Erythroblast (primary cell): ENCODE measurements at regions not wholly inside any gene's neighbourhood (a gene's known extent, or its start where the extent isn't known, plus 50 kb on each side); places are given as distances from the start of the nearest gene placed in this dataset.
"Not testable (repeated sequence)": the region's sequence is repeated elsewhere in the genome, so short reads cannot be mapped to it uniquely, and the experiment has no call there.

Source experiments
- DNase-seq, 2 experiments: peaks; one replicate each; lab custom pipeline; 2025; lab: John Stamatoyannopoulos, UW
- GATA1 ChIP-seq: IDR thresholded peaks from 2 replicates; pipeline ENCODE4 v1.6.1; 2011; ENCODE audit warnings: low read depth, mild to moderate bottlenecking, control low read depth, low read length, moderate library complexity
- POLR2A ChIP-seq: IDR thresholded peaks from 2 replicates; pipeline ENCODE4 v1.6.1; 2011; ENCODE audit warnings: mild to moderate bottlenecking, low read length

DNA sequence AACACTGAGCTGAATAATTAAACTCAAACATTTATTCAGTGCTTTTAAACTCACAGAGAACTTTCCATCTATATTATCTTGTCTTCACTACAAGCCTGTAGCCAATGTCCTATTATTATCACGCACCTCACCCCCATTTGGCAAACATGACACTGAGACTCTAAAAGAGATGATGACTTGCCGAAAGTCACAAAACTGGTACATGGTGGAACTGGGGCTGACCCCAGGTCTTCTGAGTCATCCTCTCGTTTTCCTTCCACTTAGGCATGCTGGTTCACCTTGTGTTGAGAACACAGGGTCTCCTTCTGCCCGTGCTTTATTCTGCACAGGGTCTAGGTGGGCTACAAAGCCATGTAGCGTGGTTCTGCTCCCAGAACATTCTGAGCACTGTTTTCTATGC, 230.0 kb upstream of the MGAT5 start:
- no peak for DNase-seq
- TF ChIP-seq POLR2A = no peak
- no peak for TF ChIP-seq GATA1

DNA sequence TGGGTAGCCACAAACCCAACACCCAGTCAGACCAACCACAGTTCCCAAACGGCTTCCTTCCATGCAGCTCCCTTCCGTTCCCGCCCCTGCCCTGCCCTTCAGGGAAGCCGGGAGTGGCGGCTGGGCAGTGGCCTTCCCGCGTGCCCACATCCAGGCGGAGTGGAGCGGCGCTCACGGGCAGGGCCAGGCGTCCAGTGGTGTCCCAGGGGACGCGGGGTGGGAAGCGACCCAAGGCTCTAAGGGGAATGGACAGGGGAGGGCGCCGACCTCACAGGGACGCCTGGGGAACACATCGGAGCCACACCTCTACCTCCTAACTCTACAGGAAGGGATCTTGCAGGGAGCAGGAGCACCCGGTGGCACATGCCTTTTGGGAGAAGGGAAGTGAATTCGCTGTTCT, 225.9 kb upstream of the MGAT5 start:
- DNase-seq = no peak
- TF ChIP-seq POLR2A (no peak), GATA1 (no peak)

DNA sequence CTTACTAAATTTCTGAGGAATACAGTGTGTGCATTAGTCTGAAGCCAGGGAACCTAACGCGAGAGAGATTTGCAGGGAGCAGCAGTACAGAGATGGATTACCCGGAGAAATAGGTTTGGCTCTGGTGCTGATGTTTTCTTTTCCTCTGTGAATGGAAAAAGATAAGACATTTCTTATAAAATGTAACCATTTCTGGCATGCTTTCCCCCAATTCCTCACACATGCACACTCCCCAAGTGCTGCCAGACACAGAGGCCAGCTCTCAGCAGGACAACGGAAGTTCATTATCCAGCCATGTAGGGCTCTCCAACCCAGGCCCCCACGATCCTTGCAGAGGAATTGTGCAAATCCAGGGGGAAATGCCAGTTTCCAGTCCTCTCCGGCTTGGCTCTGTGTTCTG, 224.5 kb upstream of the MGAT5 start:
- no peak for TF ChIP-seq POLR2A
- no peak for TF ChIP-seq GATA1
- DNase-seq = no peak

DNA sequence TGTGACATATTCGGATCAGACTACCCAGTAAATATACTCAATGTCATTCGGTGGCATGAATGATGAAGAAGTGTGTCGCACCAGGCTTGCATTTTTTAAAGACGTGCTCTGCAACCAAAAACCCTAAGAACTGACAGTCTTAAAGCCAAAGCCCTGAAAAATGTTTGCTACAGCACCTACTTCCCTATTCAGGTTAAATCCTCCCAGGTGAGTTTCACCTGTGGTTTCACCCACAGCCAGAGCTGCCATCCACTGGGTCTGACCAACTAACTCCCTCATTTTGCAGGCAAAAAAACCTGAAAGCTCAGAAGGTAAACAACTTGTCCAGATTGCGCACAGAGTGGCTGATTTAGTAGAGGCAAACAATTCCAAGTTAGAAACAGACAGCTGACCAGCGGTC, 222.3 kb upstream of the MGAT5 start:
- TF ChIP-seq POLR2A (no peak), GATA1 (no peak)
- no peak for DNase-seq

DNA sequence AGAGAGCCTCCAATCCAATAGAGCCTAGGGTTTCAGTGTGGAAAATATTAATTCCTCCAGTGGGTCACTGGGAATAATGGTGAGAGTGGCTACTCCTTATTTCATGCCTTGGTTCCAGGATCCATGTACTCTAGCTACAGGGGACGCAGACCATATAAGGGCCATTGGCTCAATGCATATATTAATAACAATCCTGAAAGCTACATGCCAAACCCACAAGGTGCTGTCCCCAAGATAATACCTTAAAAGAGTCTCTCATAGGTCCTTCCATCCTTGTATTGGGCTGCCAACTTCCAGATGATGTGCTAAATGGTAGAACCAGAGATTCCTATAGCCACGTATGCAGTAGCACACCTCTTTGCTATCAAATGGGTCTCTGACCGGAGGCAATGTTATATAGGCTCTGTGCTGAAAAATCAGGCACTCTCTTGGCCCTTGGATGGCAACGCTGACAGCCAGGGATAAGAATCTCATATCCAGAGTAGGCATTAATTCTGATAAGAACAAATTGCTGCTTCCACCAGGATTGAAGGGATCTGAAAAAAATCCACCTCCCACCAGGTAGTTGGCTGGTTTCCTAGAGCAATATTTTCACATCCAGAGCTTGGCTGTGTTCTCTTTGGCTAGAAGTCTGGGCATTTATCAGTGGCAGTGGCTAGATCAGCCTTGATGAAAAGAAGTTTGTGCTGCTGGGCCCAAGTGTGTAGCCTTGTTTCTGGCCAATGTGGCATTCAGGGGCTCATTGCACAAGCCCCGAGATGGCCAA, 218.1 kb upstream of the MGAT5 start:
- no peak for TF ChIP-seq POLR2A
- no peak for TF ChIP-seq GATA1
- no peak for DNase-seq

DNA sequence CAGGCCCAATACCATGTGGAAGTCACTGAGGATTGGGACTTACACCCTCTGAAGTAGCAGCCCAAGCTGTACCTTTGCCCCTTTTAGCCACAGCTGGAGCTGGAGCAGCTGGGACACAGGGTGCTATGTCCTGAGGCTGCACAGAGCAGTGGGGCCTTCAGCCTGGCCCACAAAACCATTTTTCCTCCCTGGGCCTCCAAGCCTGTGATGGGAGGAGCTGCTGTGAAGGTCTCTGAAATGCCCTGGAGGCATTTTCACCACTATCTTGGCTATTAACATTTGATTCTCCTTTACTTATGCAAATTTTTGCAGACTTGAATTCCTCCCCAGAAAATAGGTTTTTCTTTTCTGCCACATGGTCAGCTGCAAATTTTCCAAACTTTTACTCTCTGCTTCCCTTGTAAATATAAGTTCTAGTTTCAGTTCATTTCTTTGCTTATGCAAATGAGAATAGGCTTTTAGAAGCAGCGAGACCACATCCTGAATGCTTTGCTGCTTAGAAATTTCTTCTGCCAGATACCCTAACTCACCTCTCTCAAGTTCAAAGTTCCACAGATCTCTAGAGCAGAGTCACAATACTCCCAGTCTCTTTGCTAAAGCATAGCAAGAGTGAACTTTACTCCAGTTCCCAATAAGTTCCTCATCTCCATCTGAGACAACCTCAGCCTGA, 213.8 kb upstream of the MGAT5 start:
- DNase-seq = no peak
- TF ChIP-seq GATA1 = no peak
- no peak for TF ChIP-seq POLR2A

DNA sequence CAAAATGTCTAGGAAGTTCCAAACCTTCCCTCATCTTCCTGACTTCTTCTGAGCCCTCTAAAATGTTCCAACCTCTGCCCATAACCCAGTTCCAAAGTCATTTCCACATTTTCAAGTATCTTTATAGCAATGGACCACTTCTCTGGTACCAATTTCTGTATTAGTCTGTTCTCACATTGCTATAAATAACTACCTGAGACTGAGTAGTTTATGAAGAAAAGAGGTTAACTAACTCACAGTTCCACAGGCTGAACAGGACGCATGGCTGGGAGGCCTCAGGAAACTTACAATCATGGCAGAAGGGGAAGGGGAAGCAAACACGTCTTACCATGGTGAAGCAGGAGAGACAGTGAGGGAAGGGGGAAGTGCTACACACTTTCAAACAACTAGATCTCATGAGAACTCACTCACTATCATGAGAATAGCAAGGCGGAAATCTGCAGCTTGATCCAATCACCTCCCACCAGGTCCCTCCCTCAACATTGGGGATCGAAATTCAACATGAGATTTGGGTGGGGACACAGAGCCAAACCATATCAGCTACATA, 213.2 kb upstream of the MGAT5 start:
- not testable (repeated sequence) for DNase-seq

DNA sequence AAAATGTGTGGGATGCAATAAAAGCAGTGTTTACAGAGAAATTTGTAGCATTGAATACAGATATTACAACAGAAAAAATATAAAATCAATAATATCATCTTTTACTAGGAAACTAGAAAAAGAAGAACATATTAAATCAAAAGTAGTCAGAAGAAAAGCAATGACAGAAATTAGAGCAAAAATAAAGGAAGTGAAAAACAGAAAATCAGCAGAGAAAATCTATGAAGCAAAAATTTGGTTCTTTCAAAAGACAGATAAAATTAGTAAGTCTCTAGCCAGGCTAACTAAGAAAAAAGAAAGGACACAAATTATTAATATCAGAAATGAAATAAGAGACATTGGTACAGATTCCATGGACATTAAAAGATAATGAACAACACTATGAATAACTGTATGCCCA, 212.0 kb upstream of the MGAT5 start:
- DNase-seq = no peak
- TF ChIP-seq GATA1 (no peak), POLR2A (no peak)

DNA sequence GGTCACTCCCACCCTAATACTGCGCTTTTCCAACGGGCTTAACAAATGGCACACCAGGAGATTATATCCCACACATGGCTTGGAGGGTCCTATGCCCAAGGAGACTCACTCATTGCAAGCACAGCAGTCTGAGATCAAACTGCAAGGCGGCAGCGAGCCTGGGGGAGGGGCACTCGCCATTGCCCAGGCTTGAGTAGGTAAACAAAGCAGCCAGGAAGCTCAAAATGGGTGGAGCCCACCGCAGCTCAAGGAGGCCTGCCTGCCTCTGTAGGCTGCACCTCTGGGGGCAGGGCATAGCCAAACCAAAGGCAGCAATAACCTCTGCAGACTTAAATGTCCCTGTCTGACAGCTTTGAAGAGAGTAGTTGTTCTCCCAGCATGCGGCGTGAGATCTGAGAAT, 210.8 kb upstream of the MGAT5 start:
- DNase-seq = not testable (repeated sequence)

DNA sequence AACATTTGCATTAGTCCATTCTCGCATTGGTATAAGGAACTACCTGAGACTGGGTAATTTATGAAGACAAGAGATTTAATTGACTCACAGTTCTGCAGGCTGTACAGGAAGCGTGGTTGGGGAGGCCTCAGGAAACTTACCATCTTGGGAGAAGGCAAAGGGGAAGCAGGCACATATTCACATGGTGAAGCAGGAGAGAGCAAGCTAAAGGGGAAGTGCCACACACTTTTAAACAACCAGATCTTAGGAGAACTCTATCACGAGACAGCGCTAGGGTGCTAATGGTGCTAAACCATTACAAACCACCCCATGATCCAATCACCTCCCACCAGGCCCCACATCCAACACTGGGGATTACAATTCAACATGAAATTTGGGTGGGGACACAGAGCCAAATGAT, 201.7 kb upstream of the MGAT5 start:
- no peak for DNase-seq
- TF ChIP-seq POLR2A (no peak), GATA1 (no peak)

DNA sequence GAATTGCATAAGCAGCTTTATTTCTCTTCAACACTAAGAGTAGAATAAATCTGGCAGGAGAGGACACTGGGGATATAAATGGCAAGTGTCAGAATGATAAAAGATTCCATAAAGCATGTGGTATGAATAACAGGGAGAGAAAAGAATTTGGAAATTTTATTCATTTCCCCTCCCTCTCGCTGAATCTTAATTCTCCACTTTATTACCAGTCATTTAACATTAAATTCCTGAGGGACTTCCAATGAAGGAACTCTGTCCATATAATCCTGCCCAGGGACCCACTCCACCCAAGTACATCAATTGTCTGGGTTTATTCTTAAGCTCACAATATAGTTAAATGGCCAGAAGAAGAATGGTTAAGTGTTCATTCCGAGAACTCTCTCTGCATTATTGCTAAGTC, 197.7 kb upstream of the MGAT5 start:
- DNase-seq = no peak
- no peak for TF ChIP-seq POLR2A
- TF ChIP-seq GATA1 = no peak

DNA sequence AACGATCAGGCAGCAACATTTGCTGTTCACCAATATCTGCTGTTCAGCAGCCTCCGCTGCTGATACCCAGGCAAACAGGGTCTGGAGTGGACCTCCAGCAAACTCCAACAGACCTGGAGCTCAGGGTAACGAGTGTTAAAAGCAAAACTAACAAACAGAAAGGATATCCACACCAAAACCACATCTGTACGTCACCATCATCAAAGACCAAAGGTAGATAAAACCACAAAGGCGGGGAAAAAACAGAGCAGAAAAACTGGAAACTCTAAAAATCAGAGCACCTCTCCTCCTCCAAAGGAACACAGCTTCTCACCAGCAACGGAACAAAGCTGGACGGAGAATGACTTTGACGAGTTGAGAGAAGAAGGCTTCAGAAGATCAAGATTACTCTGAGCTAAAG, 192.8 kb upstream of the MGAT5 start:
- DNase-seq = not testable (repeated sequence)

DNA sequence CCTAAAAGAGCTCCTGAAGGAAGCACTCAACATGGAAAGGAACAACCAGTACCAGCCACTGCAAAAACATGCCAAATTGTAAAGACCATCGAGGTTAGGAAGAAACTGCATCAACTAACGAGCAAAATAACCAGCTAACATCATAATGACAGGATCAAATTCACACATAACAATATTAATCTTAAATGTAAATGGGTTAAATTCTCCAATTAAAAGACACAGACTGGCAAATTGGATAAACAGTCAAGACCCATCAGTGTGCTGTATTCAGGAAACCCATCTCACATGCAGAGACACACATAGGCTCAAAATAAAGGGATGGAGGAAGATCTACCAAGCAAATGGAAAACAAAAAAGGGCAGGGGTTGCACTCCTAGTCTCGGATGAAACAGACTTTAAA, 191.6 kb upstream of the MGAT5 start:
- DNase-seq = not testable (repeated sequence)

DNA sequence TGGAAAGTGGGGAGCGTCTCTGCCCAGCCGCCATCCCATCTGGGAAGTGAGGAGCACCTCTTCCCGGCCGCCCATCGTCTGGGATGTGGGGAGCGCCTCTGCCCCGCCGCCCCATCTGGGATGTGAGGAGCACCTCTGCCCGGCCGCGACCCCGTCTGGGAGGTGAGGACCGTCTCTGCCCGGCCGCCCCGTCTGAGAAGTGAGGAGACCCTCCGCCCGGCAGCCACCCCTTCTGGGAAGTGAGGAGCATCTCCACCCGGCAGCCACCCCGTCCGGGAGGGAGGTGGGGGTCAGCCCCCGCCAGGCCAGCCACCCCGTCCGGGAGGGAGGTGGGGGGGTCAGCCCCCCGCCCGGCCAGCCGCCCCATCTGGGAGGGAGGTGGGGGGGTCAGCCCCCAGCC, 190.0 kb upstream of the MGAT5 start:
- DNase-seq = not testable (repeated sequence)

DNA sequence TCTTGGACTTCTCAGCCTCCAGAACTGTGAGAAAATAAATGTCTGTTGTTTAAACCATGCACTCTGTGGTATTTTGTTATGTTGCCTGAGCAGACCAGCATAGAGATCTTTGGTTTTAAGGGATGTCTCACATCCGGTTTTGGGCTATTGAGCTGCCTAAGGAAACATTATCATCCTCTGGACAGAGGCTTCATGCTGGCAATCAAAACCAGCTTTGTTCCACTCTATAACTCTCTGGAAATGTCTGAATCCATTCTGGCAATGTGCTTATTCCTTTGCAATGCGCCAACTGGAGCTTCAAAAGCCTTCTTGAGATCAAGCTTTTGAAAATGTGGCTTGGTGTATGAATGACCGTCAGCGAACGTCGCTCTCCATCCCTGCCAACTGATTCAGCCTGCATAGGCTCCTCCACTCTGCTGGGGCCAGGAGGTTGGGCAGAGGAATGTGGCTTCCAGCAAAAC, 183.6 kb upstream of the MGAT5 start:
- DNase-seq = no peak
- no peak for TF ChIP-seq GATA1
- no peak for TF ChIP-seq POLR2A
